ENCODE measurements at regions not wholly inside any gene's neighbourhood (a gene's known extent, or its start where the extent isn't known, plus 50 kb on each side); places are given as distances from the start of the nearest gene placed in this dataset.
"Not testable (repeated sequence)": the region's sequence is repeated elsewhere in the genome, so short reads cannot be mapped to it uniquely, and the experiment has no call there.

GRCh38 chr7:106450716-106451115, 165.9 kb upstream of the NAMPT start:
- Histone ChIP-seq H3K9me3 (ENCODE audit: control insufficient read depth in 2 of 3, low read length in 3 of 3) (no peaks in the 10 kb centered on the region), H3K4me3 (ENCODE audit: low read length) (no peak overlapping the region), H3K36me3 (ENCODE audit: control insufficient read depth in 2 of 3, insufficient read depth in 3 of 3, low read length in 3 of 3) (no peaks in the 10 kb centered on the region), H3K4me1 (ENCODE audit: control insufficient read depth in 2 of 2, insufficient read depth in 2 of 2, low read length in 2 of 2) (no peaks in the 10 kb centered on the region), H3K27me3 (ENCODE audit: control insufficient read depth in 2 of 2, insufficient read depth in 2 of 2, low read length in 2 of 2) (no peaks in the 10 kb centered on the region), H3K27ac (ENCODE audit: low read depth, low read length) (no peak overlapping the region)
- POLR2A ChIA-PET, result no interaction called here
- no peak for DNase-seq
- no peak for ATAC-seq
- Mint-ChIP-seq H3K4me3 (no peak overlapping the region), H3K27ac (no peak overlapping the region), H3K9me3 (peaks cover 0 to 33% (median 14%) of the 10 kb centered on the region in 11 donors), H3K27me3 (peaks cover 0 to 43% (median 17%) of the 10 kb centered on the region in 5 donors), H3K4me1 (no peaks in the 10 kb centered on the region), H3K36me3 (peaks cover 0 to 6% (median 5%) of the 10 kb centered on the region in 5 donors)
- CTCF ChIA-PET, result no interaction called here
- intact Hi-C loops (cut with micrococcal nuclease), result no loop called here

- Mint-ChIP-seq H3K4me1 (no peaks in the 10 kb centered on the region), H3K27me3 (peaks cover 5 to 38% (median 28%) of the 10 kb centered on the region in 5 donors), H3K36me3 (peaks cover 0 to 8% (median 5%) of the 10 kb centered on the region in 5 donors), H3K9me3 (peaks cover 0 to 33% (median 14%) of the 10 kb centered on the region in 11 donors), H3K27ac (no peak overlapping the region), H3K4me3 (no peak overlapping the region)
- intact Hi-C loops (cut with micrococcal nuclease), result no loop called here
- ATAC-seq (no peak), DNase-seq (no peak)
- no peak overlapping the region for H3K4me3 ChIP-seq (ENCODE audit: low read length)
- no peaks in the 10 kb centered on the region for H3K27me3 ChIP-seq (ENCODE audit: control insufficient read depth in 2 of 2, insufficient read depth in 2 of 2, low read length in 2 of 2)
- no peaks in the 10 kb centered on the region for H3K9me3 ChIP-seq (ENCODE audit: control insufficient read depth in 2 of 3, low read length in 3 of 3)
- H3K36me3 ChIP-seq (ENCODE audit: control insufficient read depth in 2 of 3, insufficient read depth in 3 of 3, low read length in 3 of 3), result no peaks in the 10 kb centered on the region
- H3K27ac ChIP-seq (ENCODE audit: low read depth, low read length), result no peak overlapping the region
- CTCF ChIA-PET, result no interaction called here
- POLR2A ChIA-PET, result no interaction called here
- no peaks in the 10 kb centered on the region for H3K4me1 ChIP-seq (ENCODE audit: control insufficient read depth in 2 of 2, insufficient read depth in 2 of 2, low read length in 2 of 2)
Observed at GRCh38 chr7:106448992-106449859, 164.4 kb upstream of the NAMPT start.

DNA sequence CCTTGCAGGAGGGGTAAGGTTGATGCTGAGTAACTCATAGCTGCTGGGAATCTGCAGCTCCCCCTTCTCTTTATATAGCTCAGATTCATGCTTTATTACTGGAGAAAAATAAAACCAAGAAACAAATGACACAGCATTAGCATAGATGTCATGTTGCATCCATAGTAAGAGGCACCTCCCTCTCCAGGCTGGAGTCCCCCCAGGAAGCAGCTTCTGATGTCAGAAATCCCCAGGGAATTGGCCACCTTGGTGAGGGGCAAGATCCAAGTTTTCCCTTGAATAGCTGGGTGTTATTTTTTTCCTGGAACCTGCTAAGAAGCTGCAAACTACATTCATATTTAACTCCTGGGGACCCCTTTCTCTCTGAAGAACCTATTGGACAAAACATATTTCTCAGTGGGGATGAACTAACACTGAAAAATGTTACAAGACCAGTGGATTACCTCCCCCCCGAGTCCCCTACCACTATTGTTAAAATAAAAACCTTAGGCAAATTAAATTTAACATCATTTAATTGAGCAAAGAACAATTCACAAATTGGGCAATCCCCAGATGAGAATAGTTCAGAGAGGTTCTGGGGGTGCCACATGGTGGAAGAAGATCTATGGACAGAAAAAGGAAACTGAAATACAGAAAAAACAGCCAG, 163.7 kb upstream of the NAMPT start:
- ChIA-PET CTCF (no interaction called here), POLR2A (no interaction called here)
- no peak overlapping the region for H3K27ac Mint-ChIP-seq
- no peak overlapping the region for H3K4me3 ChIP-seq (ENCODE audit: low read length)
- H3K4me1 Mint-ChIP-seq, result no peaks in the 10 kb centered on the region
- no peak overlapping the region for H3K27ac ChIP-seq (ENCODE audit: low read depth, low read length)
- H3K9me3 ChIP-seq (ENCODE audit: control insufficient read depth in 2 of 3, low read length in 3 of 3), result no peaks in the 10 kb centered on the region
- DNase-seq, result no peak
- H3K27me3 ChIP-seq (ENCODE audit: control insufficient read depth in 2 of 2, insufficient read depth in 2 of 2, low read length in 2 of 2), result no peaks in the 10 kb centered on the region
- H3K27me3 Mint-ChIP-seq, result peaks cover 5 to 35% (median 28%) of the 10 kb centered on the region in 5 donors
- no peaks in the 10 kb centered on the region for H3K4me1 ChIP-seq (ENCODE audit: control insufficient read depth in 2 of 2, insufficient read depth in 2 of 2, low read length in 2 of 2)
- ATAC-seq, result no peak
- H3K4me3 Mint-ChIP-seq, result no peak overlapping the region
- intact Hi-C loops (cut with micrococcal nuclease), result no loop called here
- peaks cover 0 to 30% (median 13%) of the 10 kb centered on the region in 11 donors for H3K9me3 Mint-ChIP-seq
- no peaks in the 10 kb centered on the region for H3K36me3 ChIP-seq (ENCODE audit: control insufficient read depth in 2 of 3, insufficient read depth in 3 of 3, low read length in 3 of 3)
- peaks cover 0 to 8% (median under 1%) of the 10 kb centered on the region in 5 donors for H3K36me3 Mint-ChIP-seq

GRCh38 chr7:106447318-106447847, 162.6 kb upstream of the NAMPT start:
- H3K27ac ChIP-seq (ENCODE audit: low read depth, low read length), result no peak overlapping the region
- ChIA-PET CTCF (no interaction called here), POLR2A (no interaction called here)
- Mint-ChIP-seq H3K27ac (no peak overlapping the region), H3K4me3 (no peak overlapping the region), H3K4me1 (no peaks in the 10 kb centered on the region), H3K36me3 (peaks cover 0 to 8% (median 0%) of the 10 kb centered on the region in 5 donors), H3K27me3 (peaks cover 7 to 37% (median 33%) of the 10 kb centered on the region in 5 donors), H3K9me3 (peaks cover 0 to 21% (median 10%) of the 10 kb centered on the region in 11 donors)
- no peak for DNase-seq
- no peaks in the 10 kb centered on the region for H3K9me3 ChIP-seq (ENCODE audit: control insufficient read depth in 2 of 3, low read length in 3 of 3)
- H3K36me3 ChIP-seq (ENCODE audit: control insufficient read depth in 2 of 3, insufficient read depth in 3 of 3, low read length in 3 of 3), result no peaks in the 10 kb centered on the region
- H3K4me1 ChIP-seq (ENCODE audit: control insufficient read depth in 2 of 2, insufficient read depth in 2 of 2, low read length in 2 of 2), result no peaks in the 10 kb centered on the region
- H3K4me3 ChIP-seq (ENCODE audit: low read length), result no peak overlapping the region
- no peaks in the 10 kb centered on the region for H3K27me3 ChIP-seq (ENCODE audit: control insufficient read depth in 2 of 2, insufficient read depth in 2 of 2, low read length in 2 of 2)
- intact Hi-C loops (cut with micrococcal nuclease), result no loop called here
- ATAC-seq, result no peak

- ATAC-seq; H3K4me1 Mint-ChIP-seq; H3K9me3 ChIP-seq (ENCODE audit: control insufficient read depth in 2 of 3, low read length in 3 of 3); H3K4me3 Mint-ChIP-seq; H3K27me3 ChIP-seq (ENCODE audit: control insufficient read depth in 2 of 2, insufficient read depth in 2 of 2, low read length in 2 of 2); DNase-seq; intact Hi-C loops (cut with micrococcal nuclease); H3K27ac Mint-ChIP-seq; H3K4me1 ChIP-seq (ENCODE audit: control insufficient read depth in 2 of 2, insufficient read depth in 2 of 2, low read length in 2 of 2); H3K36me3 ChIP-seq (ENCODE audit: control insufficient read depth in 2 of 3, insufficient read depth in 3 of 3, low read length in 3 of 3); H3K4me3 ChIP-seq (ENCODE audit: low read length); H3K27ac ChIP-seq (ENCODE audit: low read depth, low read length); POLR2A ChIA-PET; CTCF ChIA-PET: not testable (repeated sequence)
- H3K27me3 Mint-ChIP-seq, result peaks cover 7 to 40% (median 33%) of the 10 kb centered on the region in 5 donors
- H3K9me3 Mint-ChIP-seq, result peaks cover 0 to 14% (median 2%) of the 10 kb centered on the region in 11 donors
- peaks cover 0 to 11% (median 0%) of the 10 kb centered on the region in 5 donors for H3K36me3 Mint-ChIP-seq
Observed at GRCh38 chr7:106445366-106445765, 160.6 kb upstream of the NAMPT start.

- Histone ChIP-seq H3K36me3 (ENCODE audit: control insufficient read depth in 2 of 3, insufficient read depth in 3 of 3, low read length in 3 of 3) (no peaks in the 10 kb centered on the region), H3K4me1 (ENCODE audit: control insufficient read depth in 2 of 2, insufficient read depth in 2 of 2, low read length in 2 of 2) (no peaks in the 10 kb centered on the region), H3K4me3 (ENCODE audit: low read length) (no peak overlapping the region), H3K27ac (ENCODE audit: low read depth, low read length) (no peak overlapping the region), H3K27me3 (ENCODE audit: control insufficient read depth in 2 of 2, insufficient read depth in 2 of 2, low read length in 2 of 2) (no peaks in the 10 kb centered on the region), H3K9me3 (ENCODE audit: control insufficient read depth in 2 of 3, low read length in 3 of 3) (no peaks in the 10 kb centered on the region)
- ChIA-PET POLR2A (no interaction called here), CTCF (no interaction called here)
- peaks cover 0 to 14% (median 0%) of the 10 kb centered on the region in 11 donors for H3K9me3 Mint-ChIP-seq
- ATAC-seq, result no peak
- peaks cover 9 to 48% (median 41%) of the 10 kb centered on the region in 5 donors for H3K27me3 Mint-ChIP-seq
- H3K4me1 Mint-ChIP-seq, result no peaks in the 10 kb centered on the region
- intact Hi-C loops (cut with micrococcal nuclease), result no loop called here
- H3K27ac Mint-ChIP-seq, result no peak overlapping the region
- H3K4me3 Mint-ChIP-seq, result no peak overlapping the region
- no peak for DNase-seq
- H3K36me3 Mint-ChIP-seq, result peaks cover 0 to 9% (median 0%) of the 10 kb centered on the region in 5 donors
Observed at GRCh38 chr7:106444068-106444655, 159.4 kb upstream of the NAMPT start.

Measured in naive thymus-derived CD4-positive, alpha-beta T cell (primary cell).